GM12878 (cell line): ENCODE measurements at regions not wholly inside any gene's neighbourhood (a gene's known extent, or its start where the extent isn't known, plus 50 kb on each side); places are given as distances from the start of the nearest gene placed in this dataset.

Experiments
- ATAC-seq: fragments of 200-7000 bp; cut with Tn5 transposase; 3 replicates; pipeline ENCODE4 v1.9.1; 2020; ENCODE audit warnings: mild to moderate bottlenecking, moderate library complexity
- BruUV-seq: library from RNA; stranded (reverse); fragments of 400-500 nt; replicated peaks from 2 replicates; lab custom pipeline; 2021; lab: Mats Ljungman, UMichigan
- CTCF ChIA-PET: fragments of 300-600 bp; sonication (Branson Sonifier 250); formaldehyde crosslinking; extraction: SDS; loops from one replicate; lab custom pipeline; 2021; ENCODE audit warnings: inconsistent platforms; lab: Yijun Ruan, JAX
- POLR2A ChIA-PET: fragments of 350-600 bp; formaldehyde crosslinking; extraction: SDS; loops from one replicate; lab custom pipeline; 2021; ENCODE audit warnings: inconsistent platforms; lab: Charles Lee
- RAD21 ChIA-PET: fragments of 300-600 bp; sonication (Branson Sonifier 250); formaldehyde crosslinking; loops from one replicate; lab custom pipeline; 2023; ENCODE audit warnings: antibody characterized with exemption; ENCODE audit not compliant: unreplicated experiment; lab: Charles Lee
- SMC1A ChIA-PET: fragments of 300-600 bp; sonication (Branson Sonifier 250); formaldehyde crosslinking; loops from one replicate; lab custom pipeline; 2023; ENCODE audit not compliant: unreplicated experiment, uncharacterized antibody; lab: Charles Lee
- DNase-seq: peaks from one replicate; pipeline ENCODE4 v3.0.0-alpha.2; 2011; ENCODE audit warnings: low read depth, low spot score
- FAIRE-seq: peaks from 3 replicates; lab custom pipeline; 2011; peaks lifted over from hg19 to GRCh38; lab: Jason Lieb, UNC
- H2AFZ ChIP-seq: 2 replicates; pipeline ENCODE4 v1.6.0; 2011; ENCODE audit warnings: low read depth, low read length, control low read depth; ENCODE audit not compliant: control insufficient read depth
- H3K27ac ChIP-seq: 2 replicates; pipeline ENCODE4 v1.5.1; 2011; ENCODE audit warnings: control low read depth; ENCODE audit not compliant: control insufficient read depth, insufficient read depth
- H3K27me3 ChIP-seq, 2 experiments: replicated peaks in 1 of 2; 2 replicates each; pipeline versions ENCODE4 v1.6.0 to v1.6.1; 2011; ENCODE audit warnings: low read length in 1 of 2; ENCODE audit not compliant: control insufficient read depth in 2 of 2, insufficient read depth in 2 of 2
- H3K36me3 ChIP-seq, 2 experiments: 2 replicates each; pipeline ENCODE4 v1.5.1; 2011; ENCODE audit warnings: low read length in 1 of 2; ENCODE audit not compliant: control insufficient read depth in 2 of 2, insufficient read depth in 2 of 2
- H3K4me1 ChIP-seq: 2 replicates; pipeline ENCODE4 v1.6.1; 2011; ENCODE audit warnings: mild to moderate bottlenecking, low read length, moderate library complexity, mixed read lengths; ENCODE audit not compliant: control insufficient read depth, insufficient read depth
- H3K4me2 ChIP-seq: 2 replicates; pipeline ENCODE4 v1.6.0; 2011; ENCODE audit warnings: control low read depth; ENCODE audit not compliant: control insufficient read depth, insufficient read depth
- H3K4me3 ChIP-seq: fragments of 200-600 bp; sonication (generic); 2 replicates; pipeline ENCODE4 v1.5.1; 2016
- H3K79me2 ChIP-seq: 2 replicates; pipeline ENCODE4 v1.6.0; 2011; ENCODE audit warnings: low read length; ENCODE audit not compliant: control insufficient read depth, insufficient read depth
- H3K9ac ChIP-seq: 2 replicates; pipeline ENCODE4 v1.8.0; 2011; ENCODE audit warnings: low read length, control low read depth, mixed read lengths; ENCODE audit not compliant: control insufficient read depth, insufficient read depth
- H3K9me3 ChIP-seq: replicated peaks from 3 replicates; pipeline ENCODE4 v1.5.1; 2011; ENCODE audit warnings: mild to moderate bottlenecking, low read length; ENCODE audit not compliant: control insufficient read depth, insufficient read depth
- H4K20me1 ChIP-seq: 2 replicates; pipeline ENCODE4 v1.6.0; 2011; ENCODE audit not compliant: control insufficient read depth, insufficient read depth
- CBX5 ChIP-seq: sonication (generic); IDR thresholded peaks from 2 replicates; pipeline ENCODE4 v1.6.1; 2016; ENCODE audit warnings: low read depth, moderate library complexity, mild to moderate bottlenecking, inconsistent platforms
- DPF2 ChIP-seq: fragments of 450-650 bp; IDR thresholded peaks from 2 replicates; pipeline ENCODE4 v1.6.1; 2017; ENCODE audit warnings: mild to moderate bottlenecking
- FOXM1 ChIP-seq: IDR thresholded peaks from 2 replicates; pipeline ENCODE4 v1.6.1; 2012; ENCODE audit warnings: low read depth, mild to moderate bottlenecking, inconsistent platforms, low read length, moderate library complexity
- HDAC2 ChIP-seq: fragments of 200-600 bp; sonication (generic); IDR thresholded peaks from 2 replicates; pipeline ENCODE4 v1.6.1; 2017
- HDAC6 ChIP-seq: fragments of 200-600 bp; sonication (generic); IDR thresholded peaks from one replicate; pipeline ENCODE4 v1.8.0; 2017; ENCODE audit warnings: antibody characterized with exemption; ENCODE audit not compliant: unreplicated experiment
- IKZF1 ChIP-seq: fragments of 450-650 bp; conservative IDR thresholded peaks from 2 replicates; pipeline ENCODE4 v1.6.1; 2017; ENCODE audit warnings: antibody characterized with exemption, mild to moderate bottlenecking
- JUND ChIP-seq: IDR thresholded peaks from 2 replicates; pipeline ENCODE4 v1.6.1; 2012; ENCODE audit warnings: low read depth, mild to moderate bottlenecking, low read length, improper control_type of control experiment, moderate library complexity
- NBN ChIP-seq: fragments of 450-650 bp; IDR thresholded peaks from 2 replicates; pipeline ENCODE4 v1.6.1; 2016
- NR2F1 ChIP-seq: fragments of 450-650 bp; conservative IDR thresholded peaks from 2 replicates; pipeline ENCODE4 v1.6.1; 2017; ENCODE audit warnings: mild to moderate bottlenecking
- NRF1 ChIP-seq: conservative IDR thresholded peaks from 2 replicates; pipeline ENCODE4 v1.6.1; 2011; ENCODE audit warnings: mild to moderate bottlenecking, low read depth, low read length, improper control_type of control experiment
- STAT3 ChIP-seq: IDR thresholded peaks from 2 replicates; pipeline ENCODE4 v1.6.1; 2011; ENCODE audit warnings: low read depth, low read length, improper control_type of control experiment
- ZNF207 ChIP-seq: fragments of 450-650 bp; IDR thresholded peaks from 2 replicates; pipeline ENCODE4 v1.6.1; 2014; ENCODE audit warnings: antibody characterized with exemption, mild to moderate bottlenecking, borderline replicate concordance
- ZNF384 ChIP-seq: IDR thresholded peaks from 2 replicates; pipeline ENCODE4 v1.6.1; 2012; ENCODE audit warnings: low read depth, mild to moderate bottlenecking, low read length, improper control_type of control experiment, borderline replicate concordance
- WGBS: methylation state at CpG from one replicate; pipeline ENCODE4 v1.1.6; 2016; ENCODE audit warnings: low lambda C conversion rate; ENCODE audit not compliant: insufficient replicate concordance, insufficient coverage; ENCODE audit errors: missing lambda C conversion rate; 5-methylcytosine and 5-hydroxymethylcytosine counted together
- in situ Hi-C: fragments of 300-500 bp; cut with MboI; formaldehyde crosslinking; loops from 9 replicates; pipeline ENCODE4 v1.14.3; 2018; ENCODE audit warnings: mixed read lengths
- intact Hi-C: fragments of 100-400 bp; cut with micrococcal nuclease; formaldehyde crosslinking; loops from one replicate; pipeline ENCODE4 v1.14.2; 2022; ENCODE audit not compliant: unreplicated experiment
- TF ChIP-seq, protein P1 (sequence below): fragments of 450-650 bp; IDR thresholded peaks from 2 replicates; pipeline ENCODE4 v1.6.1; 2016; ENCODE audit warnings: mild to moderate bottlenecking
- TF ChIP-seq, protein P2 (sequence below): fragments of 150-350 bp; IDR thresholded peaks from 2 replicates; pipeline ENCODE4 v1.6.1; 2014; ENCODE audit warnings: mild to moderate bottlenecking, low read depth, low read length
- TF ChIP-seq, protein P3 (sequence below), 3 experiments: IDR thresholded peaks in 2 of 3; conservative IDR thresholded peaks in 1 of 3; 2 replicates each; pipeline ENCODE4 v1.5.1; 2011; ENCODE audit warnings: low read depth in 3 of 3, low read length in 3 of 3, mild to moderate bottlenecking in 3 of 3, control low read depth in 2 of 3, moderate library complexity in 2 of 3, inconsistent platforms in 1 of 3, mixed read lengths in 1 of 3; ENCODE audit not compliant: control insufficient read depth in 2 of 3, insufficient read depth in 1 of 3; ENCODE audit errors: extremely low read depth in 1 of 3

DNA sequence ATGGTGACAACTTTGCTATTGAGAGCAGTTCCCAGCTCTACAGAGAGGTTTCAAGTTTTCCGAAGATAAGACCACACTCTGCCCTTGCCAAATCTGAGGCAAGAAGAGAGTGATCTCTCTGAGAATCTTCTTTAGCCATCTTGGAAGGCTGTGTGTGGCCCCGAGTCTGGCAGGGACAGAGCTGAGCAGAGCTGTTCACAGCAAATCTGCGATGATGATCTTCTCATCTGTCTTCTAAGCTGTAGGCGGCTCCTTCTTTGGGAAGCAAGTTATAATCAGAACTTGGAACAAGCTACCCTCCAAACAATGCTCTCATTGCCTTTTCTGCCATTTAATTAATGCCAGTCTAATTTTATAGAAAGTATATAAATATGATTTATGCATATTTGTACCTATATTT lies 379.0 kb upstream of the MEF2C start (continued):
- TF ChIP-seq NR2F1: no peak
- TF ChIP-seq, all 136 proteins: peak for 0

DNA sequence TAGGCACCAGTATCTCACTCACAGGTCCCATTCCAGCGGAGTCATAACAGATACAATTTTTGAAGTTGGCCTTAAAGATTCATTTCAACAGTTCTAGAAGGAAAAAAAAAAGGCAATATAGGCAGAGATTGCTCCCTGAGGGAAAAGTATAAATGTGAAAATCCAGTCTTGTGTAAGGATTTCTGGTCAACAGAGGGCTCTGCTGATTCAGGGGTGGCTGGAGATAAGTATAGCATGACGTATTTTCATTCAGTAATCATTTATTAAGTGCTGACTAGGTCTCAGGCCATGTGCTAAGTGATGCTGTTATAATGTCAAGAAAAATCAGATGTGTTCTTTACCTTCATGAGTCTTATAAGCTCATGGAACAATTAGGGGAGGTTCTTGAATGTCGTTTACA lies 377.3 kb upstream of the MEF2C start:
- no peaks in the 10 kb centered on the region for H3K4me1 ChIP-seq
- WGBS: 98% methylated on average over 3 of the region's 3 CpGs
- in situ Hi-C loops: no loop called here
- CTCF ChIA-PET: no interaction called here
- no peaks in the 10 kb centered on the region for H3K79me2 ChIP-seq
- H3K4me3 ChIP-seq: no peak overlapping the region
- H3K27ac ChIP-seq: no peak overlapping the region
- H3K36me3 ChIP-seq: no peaks in the 10 kb centered on the region
- BruUV-seq: no TSS peak
- DNase-seq (no peak), ATAC-seq (no peak), FAIRE-seq (no peak)
- intact Hi-C loops: no loop called here
- SMC1A ChIA-PET: interaction anchor here (1.1 kb wide), 1 partner anchor 8 kb away, joined by 4 read pairs; no protein-coding TSS in a partner anchor
- H3K4me2 ChIP-seq: no peak overlapping the region
- H4K20me1 ChIP-seq: no peaks in the 10 kb centered on the region
- POLR2A ChIA-PET: interaction anchor here (0.6 kb wide), 1 partner anchor 371 kb away, joined by 3 read pairs; no protein-coding TSS in a partner anchor
- no peak overlapping the region for H3K9ac ChIP-seq
- H3K9me3 ChIP-seq: peaks cover 4% of the 10 kb centered on the region
- no peaks in the 10 kb centered on the region for H3K27me3 ChIP-seq
- no peak overlapping the region for H2AFZ ChIP-seq
- no peak for TF ChIP-seq ZNF207
- TF ChIP-seq HDAC2: no peak
- TF ChIP-seq, protein P1, sequence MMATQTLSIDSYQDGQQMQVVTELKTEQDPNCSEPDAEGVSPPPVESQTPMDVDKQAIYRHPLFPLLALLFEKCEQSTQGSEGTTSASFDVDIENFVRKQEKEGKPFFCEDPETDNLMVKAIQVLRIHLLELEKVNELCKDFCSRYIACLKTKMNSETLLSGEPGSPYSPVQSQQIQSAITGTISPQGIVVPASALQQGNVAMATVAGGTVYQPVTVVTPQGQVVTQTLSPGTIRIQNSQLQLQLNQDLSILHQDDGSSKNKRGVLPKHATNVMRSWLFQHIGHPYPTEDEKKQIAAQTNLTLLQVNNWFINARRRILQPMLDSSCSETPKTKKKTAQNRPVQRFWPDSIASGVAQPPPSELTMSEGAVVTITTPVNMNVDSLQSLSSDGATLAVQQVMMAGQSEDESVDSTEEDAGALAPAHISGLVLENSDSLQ: no peak
- TF ChIP-seq HDAC6: no peak
- no peak for TF ChIP-seq ZNF384
- TF ChIP-seq IKZF1: no peak
- TF ChIP-seq CBX5: no peak
- TF ChIP-seq, protein P2, sequence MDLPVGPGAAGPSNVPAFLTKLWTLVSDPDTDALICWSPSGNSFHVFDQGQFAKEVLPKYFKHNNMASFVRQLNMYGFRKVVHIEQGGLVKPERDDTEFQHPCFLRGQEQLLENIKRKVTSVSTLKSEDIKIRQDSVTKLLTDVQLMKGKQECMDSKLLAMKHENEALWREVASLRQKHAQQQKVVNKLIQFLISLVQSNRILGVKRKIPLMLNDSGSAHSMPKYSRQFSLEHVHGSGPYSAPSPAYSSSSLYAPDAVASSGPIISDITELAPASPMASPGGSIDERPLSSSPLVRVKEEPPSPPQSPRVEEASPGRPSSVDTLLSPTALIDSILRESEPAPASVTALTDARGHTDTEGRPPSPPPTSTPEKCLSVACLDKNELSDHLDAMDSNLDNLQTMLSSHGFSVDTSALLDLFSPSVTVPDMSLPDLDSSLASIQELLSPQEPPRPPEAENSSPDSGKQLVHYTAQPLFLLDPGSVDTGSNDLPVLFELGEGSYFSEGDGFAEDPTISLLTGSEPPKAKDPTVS: no peak
- TF ChIP-seq DPF2: no peak
- TF ChIP-seq, protein P3, sequence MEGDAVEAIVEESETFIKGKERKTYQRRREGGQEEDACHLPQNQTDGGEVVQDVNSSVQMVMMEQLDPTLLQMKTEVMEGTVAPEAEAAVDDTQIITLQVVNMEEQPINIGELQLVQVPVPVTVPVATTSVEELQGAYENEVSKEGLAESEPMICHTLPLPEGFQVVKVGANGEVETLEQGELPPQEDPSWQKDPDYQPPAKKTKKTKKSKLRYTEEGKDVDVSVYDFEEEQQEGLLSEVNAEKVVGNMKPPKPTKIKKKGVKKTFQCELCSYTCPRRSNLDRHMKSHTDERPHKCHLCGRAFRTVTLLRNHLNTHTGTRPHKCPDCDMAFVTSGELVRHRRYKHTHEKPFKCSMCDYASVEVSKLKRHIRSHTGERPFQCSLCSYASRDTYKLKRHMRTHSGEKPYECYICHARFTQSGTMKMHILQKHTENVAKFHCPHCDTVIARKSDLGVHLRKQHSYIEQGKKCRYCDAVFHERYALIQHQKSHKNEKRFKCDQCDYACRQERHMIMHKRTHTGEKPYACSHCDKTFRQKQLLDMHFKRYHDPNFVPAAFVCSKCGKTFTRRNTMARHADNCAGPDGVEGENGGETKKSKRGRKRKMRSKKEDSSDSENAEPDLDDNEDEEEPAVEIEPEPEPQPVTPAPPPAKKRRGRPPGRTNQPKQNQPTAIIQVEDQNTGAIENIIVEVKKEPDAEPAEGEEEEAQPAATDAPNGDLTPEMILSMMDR (IDR thresholded peaks at IDR 0.05 in 2 of 3, conservative IDR thresholded peaks at IDR 0.05 in 1 of 3; ENCODE audit: control insufficient read depth in 2 of 3, extremely low read depth in 1 of 3, insufficient read depth in 1 of 3, low read depth in 3 of 3, low read length in 3 of 3): no peak
- no peak for TF ChIP-seq NBN
- no peak for TF ChIP-seq STAT3
- no peak for TF ChIP-seq NRF1
- no peak for TF ChIP-seq JUND
- TF ChIP-seq FOXM1: no peak
- TF ChIP-seq, all 136 proteins: peak for 0
- RAD21 ChIA-PET: interaction anchor here (1.1 kb wide), 1 partner anchor 11 kb away, joined by 3 read pairs; no protein-coding TSS in a partner anchor
